ENCODE measurements at regions not wholly inside any gene's neighbourhood (a gene's known extent, or its start where the extent isn't known, plus 50 kb on each side); places are given as distances from the start of the nearest gene placed in this dataset.

DNA sequence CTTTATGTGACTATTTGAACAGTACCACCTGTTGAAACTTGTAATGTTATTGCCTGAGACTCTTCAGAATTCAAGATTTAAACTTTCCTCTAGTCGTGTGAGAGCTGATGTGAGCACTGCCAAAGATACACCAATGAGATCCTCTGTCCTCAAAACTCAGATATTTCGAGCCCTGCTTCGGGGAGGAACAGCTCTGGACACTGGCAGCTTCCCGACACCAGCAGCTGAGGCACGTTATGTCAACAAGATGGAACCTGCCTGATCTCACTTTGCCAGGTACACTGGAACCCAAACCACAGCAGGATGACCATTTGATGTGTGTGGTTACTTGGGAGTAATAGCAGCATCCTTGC is 319.9 kb upstream of the RBMS1 start (continued):
- TF ChIP-seq FOXP4 (CRISPR knock-in tag; IDR thresholded peaks at IDR 0.05) (no peak), PRRX2 (CRISPR knock-in tag; IDR thresholded peaks at IDR 0.05) (no peak)

DNA sequence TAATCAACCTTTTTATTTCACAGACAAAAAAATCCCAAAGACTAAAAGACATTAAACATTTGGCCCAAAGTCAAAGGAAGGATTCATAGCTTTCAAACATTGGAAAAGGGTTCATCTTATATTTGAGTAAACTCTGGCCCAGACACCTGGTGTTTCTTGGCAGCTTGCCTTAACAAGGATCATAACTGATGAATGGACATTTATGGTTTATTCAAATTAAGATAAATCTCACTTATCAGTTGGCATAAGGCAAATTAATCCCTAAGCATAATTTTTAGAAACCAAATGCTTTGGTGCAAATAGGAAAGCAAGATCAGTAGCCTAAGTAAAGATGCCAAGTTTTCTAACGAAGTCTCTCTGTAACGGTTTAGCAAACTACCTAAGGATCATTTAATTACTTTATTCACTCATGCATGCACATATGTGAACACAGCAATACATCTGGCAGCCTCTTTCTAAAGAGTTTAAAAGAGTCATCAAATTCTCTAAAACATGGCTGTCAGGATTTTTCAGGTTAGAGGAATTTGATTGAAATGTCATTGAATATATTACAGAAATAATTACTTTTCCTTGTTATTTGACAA is 323.4 kb upstream of the RBMS1 start:
- no peak for ATAC-seq
- H3K27me3 Mint-ChIP-seq (ENCODE audit: low read depth), result no peaks in the 10 kb centered on the region
- POLR2A ChIA-PET, result no interaction called here
- H3K27ac Mint-ChIP-seq, result no peak overlapping the region
- peaks cover 3% of the 10 kb centered on the region; the same call in 1 of the 2 replicates for H3K9me3 Mint-ChIP-seq
- H3K4me1 Mint-ChIP-seq, result no peaks in the 10 kb centered on the region
- no peaks in the 10 kb centered on the region for H3K36me3 Mint-ChIP-seq
- CTCF ChIA-PET, result no interaction called here
- TF ChIP-seq GTF2I (CRISPR knock-in tag; conservative IDR thresholded peaks at IDR 0.05), result no peak
- TF ChIP-seq, protein P1, sequence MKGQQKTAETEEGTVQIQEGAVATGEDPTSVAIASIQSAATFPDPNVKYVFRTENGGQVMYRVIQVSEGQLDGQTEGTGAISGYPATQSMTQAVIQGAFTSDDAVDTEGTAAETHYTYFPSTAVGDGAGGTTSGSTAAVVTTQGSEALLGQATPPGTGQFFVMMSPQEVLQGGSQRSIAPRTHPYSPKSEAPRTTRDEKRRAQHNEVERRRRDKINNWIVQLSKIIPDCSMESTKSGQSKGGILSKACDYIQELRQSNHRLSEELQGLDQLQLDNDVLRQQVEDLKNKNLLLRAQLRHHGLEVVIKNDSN (CRISPR knock-in tag; IDR thresholded peaks at IDR 0.05), result no peak
- no peak for TF ChIP-seq PRDM15 (CRISPR knock-in tag; IDR thresholded peaks at IDR 0.05)
- no peak for TF ChIP-seq ZNF317 (CRISPR knock-in tag; IDR thresholded peaks at IDR 0.05; ENCODE audit: borderline replicate concordance, low read depth)
- TF ChIP-seq, protein P2, sequence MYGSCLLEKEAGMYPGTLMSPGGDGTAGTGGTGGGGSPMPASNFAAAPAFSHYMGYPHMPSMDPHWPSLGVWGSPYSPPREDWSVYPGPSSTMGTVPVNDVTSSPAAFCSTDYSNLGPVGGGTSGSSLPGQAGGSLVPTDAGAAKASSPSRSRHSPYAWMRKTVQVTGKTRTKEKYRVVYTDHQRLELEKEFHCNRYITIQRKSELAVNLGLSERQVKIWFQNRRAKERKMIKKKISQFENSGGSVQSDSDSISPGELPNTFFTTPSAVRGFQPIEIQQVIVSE (CRISPR knock-in tag; IDR thresholded peaks at IDR 0.05; ENCODE audit: borderline replicate concordance), result no peak
- TF ChIP-seq, protein P3, sequence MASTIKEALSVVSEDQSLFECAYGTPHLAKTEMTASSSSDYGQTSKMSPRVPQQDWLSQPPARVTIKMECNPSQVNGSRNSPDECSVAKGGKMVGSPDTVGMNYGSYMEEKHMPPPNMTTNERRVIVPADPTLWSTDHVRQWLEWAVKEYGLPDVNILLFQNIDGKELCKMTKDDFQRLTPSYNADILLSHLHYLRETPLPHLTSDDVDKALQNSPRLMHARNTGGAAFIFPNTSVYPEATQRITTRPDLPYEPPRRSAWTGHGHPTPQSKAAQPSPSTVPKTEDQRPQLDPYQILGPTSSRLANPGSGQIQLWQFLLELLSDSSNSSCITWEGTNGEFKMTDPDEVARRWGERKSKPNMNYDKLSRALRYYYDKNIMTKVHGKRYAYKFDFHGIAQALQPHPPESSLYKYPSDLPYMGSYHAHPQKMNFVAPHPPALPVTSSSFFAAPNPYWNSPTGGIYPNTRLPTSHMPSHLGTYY (CRISPR knock-in tag; IDR thresholded peaks at IDR 0.05), result no peak
- TF ChIP-seq TP53 (CRISPR knock-in tag; IDR thresholded peaks at IDR 0.05), result no peak
- no peak for TF ChIP-seq CBFB (CRISPR knock-in tag; IDR thresholded peaks at IDR 0.05; ENCODE audit: low read depth)
- TF ChIP-seq IRF2 (CRISPR knock-in tag; IDR thresholded peaks at IDR 0.05; ENCODE audit: borderline replicate concordance, low read depth), result no peak
- no peak for TF ChIP-seq ZNF416 (CRISPR knock-in tag; IDR thresholded peaks at IDR 0.05)
- H3K4me3 Mint-ChIP-seq, result no peak overlapping the region
- no peak for DNase-seq (ENCODE audit: low spot score)

GRCh38 chr2:160820691-160821090 is 327.1 kb upstream of the RBMS1 start:
- no peaks in the 10 kb centered on the region for H3K4me1 Mint-ChIP-seq
- ATAC-seq (no peak), DNase-seq (ENCODE audit: low spot score) (no peak)
- no peak overlapping the region for H3K4me3 Mint-ChIP-seq
- peaks cover 35% of the 10 kb centered on the region for H3K9me3 Mint-ChIP-seq
- H3K27ac Mint-ChIP-seq, result no peak overlapping the region
- H3K27me3 Mint-ChIP-seq (ENCODE audit: low read depth), result no peaks in the 10 kb centered on the region
- CTCF ChIA-PET, result no interaction called here
- peaks cover 26% of the 10 kb centered on the region for H3K36me3 Mint-ChIP-seq
- POLR2A ChIA-PET, result no interaction called here
- TF ChIP-seq TP53 (CRISPR knock-in tag; IDR thresholded peaks at IDR 0.05) (no peak), NR2C2 (CRISPR knock-in tag; IDR thresholded peaks at IDR 0.05) (no peak), CBFB (CRISPR knock-in tag; IDR thresholded peaks at IDR 0.05; ENCODE audit: low read depth) (no peak), HMGA2 (CRISPR knock-in tag; IDR thresholded peaks at IDR 0.05) (no peak), ZNF219 (CRISPR knock-in tag; IDR thresholded peaks at IDR 0.05; ENCODE audit: borderline replicate concordance) (no peak), JAZF1 (CRISPR knock-in tag; IDR thresholded peaks at IDR 0.05) (no peak), IRF2 (CRISPR knock-in tag; IDR thresholded peaks at IDR 0.05; ENCODE audit: borderline replicate concordance, low read depth) (no peak), OVOL2 (CRISPR knock-in tag; IDR thresholded peaks at IDR 0.05; ENCODE audit: borderline replicate concordance) (no peak), ARID4B (CRISPR knock-in tag; IDR thresholded peaks at IDR 0.05; ENCODE audit: borderline replicate concordance) (no peak)
- TF ChIP-seq, protein P4, sequence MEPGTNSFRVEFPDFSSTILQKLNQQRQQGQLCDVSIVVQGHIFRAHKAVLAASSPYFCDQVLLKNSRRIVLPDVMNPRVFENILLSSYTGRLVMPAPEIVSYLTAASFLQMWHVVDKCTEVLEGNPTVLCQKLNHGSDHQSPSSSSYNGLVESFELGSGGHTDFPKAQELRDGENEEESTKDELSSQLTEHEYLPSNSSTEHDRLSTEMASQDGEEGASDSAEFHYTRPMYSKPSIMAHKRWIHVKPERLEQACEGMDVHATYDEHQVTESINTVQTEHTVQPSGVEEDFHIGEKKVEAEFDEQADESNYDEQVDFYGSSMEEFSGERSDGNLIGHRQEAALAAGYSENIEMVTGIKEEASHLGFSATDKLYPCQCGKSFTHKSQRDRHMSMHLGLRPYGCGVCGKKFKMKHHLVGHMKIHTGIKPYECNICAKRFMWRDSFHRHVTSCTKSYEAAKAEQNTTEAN (CRISPR knock-in tag; IDR thresholded peaks at IDR 0.05), result no peak
